Progenitor cell of endocrine pancreas (in vitro differentiated cells): ENCODE measurements at regions not wholly inside any gene's neighbourhood (a gene's known extent, or its start where the extent isn't known, plus 50 kb on each side); places are given as distances from the start of the nearest gene placed in this dataset.

Experiments used
- DNase-seq: peaks from one replicate; pipeline ENCODE4 v3.0.0; 2021; ENCODE audit warnings: low spot score; ENCODE audit not compliant: unreplicated experiment
- H3K27ac Mint-ChIP-seq: 2 replicates; pipeline ENCODE4 v1.8.0; 2021; ENCODE audit warnings: mild to moderate bottlenecking, moderate library complexity, mixed read lengths
- H3K27me3 Mint-ChIP-seq: 2 replicates; pipeline ENCODE4 v1.8.0; 2021; ENCODE audit warnings: mixed read lengths
- H3K36me3 Mint-ChIP-seq: 2 replicates; pipeline ENCODE4 v1.8.0; 2022; ENCODE audit warnings: mixed read lengths; ENCODE audit not compliant: insufficient read depth
- H3K4me1 Mint-ChIP-seq: 2 replicates; pipeline ENCODE4 v1.8.0; 2021; ENCODE audit warnings: low read depth, mixed read lengths
- H3K4me3 Mint-ChIP-seq: 2 replicates; pipeline ENCODE4 v1.8.0; 2021; ENCODE audit warnings: low read depth, mild to moderate bottlenecking, moderate library complexity, mixed read lengths
- H3K9me3 Mint-ChIP-seq: 2 replicates; pipeline ENCODE4 v1.8.0; 2021; ENCODE audit warnings: low read depth, mixed read lengths
- TF ChIP-seq, protein P1 (sequence below): fragments of 200-600 bp; sonication (generic); IDR thresholded peaks from one replicate; pipeline ENCODE4 v1.5.0; 2021; ENCODE audit warnings: antibody characterized with exemption, mild to moderate bottlenecking; ENCODE audit not compliant: unreplicated experiment

GRCh38 chr9:90972057-90972456 is 170.4 kb downstream of the SYK start:
- Mint-ChIP-seq H3K9me3 (no peaks in the 10 kb centered on the region), H3K4me1 (peaks cover 6% of the 10 kb centered on the region), H3K27ac (no peak overlapping the region), H3K4me3 (no peak overlapping the region), H3K27me3 (peaks cover 12% of the 10 kb centered on the region), H3K36me3 (no peaks in the 10 kb centered on the region)
- TF ChIP-seq, protein P1, sequence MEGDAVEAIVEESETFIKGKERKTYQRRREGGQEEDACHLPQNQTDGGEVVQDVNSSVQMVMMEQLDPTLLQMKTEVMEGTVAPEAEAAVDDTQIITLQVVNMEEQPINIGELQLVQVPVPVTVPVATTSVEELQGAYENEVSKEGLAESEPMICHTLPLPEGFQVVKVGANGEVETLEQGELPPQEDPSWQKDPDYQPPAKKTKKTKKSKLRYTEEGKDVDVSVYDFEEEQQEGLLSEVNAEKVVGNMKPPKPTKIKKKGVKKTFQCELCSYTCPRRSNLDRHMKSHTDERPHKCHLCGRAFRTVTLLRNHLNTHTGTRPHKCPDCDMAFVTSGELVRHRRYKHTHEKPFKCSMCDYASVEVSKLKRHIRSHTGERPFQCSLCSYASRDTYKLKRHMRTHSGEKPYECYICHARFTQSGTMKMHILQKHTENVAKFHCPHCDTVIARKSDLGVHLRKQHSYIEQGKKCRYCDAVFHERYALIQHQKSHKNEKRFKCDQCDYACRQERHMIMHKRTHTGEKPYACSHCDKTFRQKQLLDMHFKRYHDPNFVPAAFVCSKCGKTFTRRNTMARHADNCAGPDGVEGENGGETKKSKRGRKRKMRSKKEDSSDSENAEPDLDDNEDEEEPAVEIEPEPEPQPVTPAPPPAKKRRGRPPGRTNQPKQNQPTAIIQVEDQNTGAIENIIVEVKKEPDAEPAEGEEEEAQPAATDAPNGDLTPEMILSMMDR, result no peak
- no peak for DNase-seq

- Mint-ChIP-seq H3K27ac (no peak overlapping the region), H3K27me3 (peaks cover 13% of the 10 kb centered on the region), H3K4me1 (peaks cover 3% of the 10 kb centered on the region), H3K36me3 (no peaks in the 10 kb centered on the region), H3K9me3 (no peaks in the 10 kb centered on the region), H3K4me3 (no peak overlapping the region)
- TF ChIP-seq, protein P1, result no peak
- no peak for DNase-seq
Measured at GRCh38 chr9:90974016-90974415, 172.4 kb downstream of the SYK start.

DNA sequence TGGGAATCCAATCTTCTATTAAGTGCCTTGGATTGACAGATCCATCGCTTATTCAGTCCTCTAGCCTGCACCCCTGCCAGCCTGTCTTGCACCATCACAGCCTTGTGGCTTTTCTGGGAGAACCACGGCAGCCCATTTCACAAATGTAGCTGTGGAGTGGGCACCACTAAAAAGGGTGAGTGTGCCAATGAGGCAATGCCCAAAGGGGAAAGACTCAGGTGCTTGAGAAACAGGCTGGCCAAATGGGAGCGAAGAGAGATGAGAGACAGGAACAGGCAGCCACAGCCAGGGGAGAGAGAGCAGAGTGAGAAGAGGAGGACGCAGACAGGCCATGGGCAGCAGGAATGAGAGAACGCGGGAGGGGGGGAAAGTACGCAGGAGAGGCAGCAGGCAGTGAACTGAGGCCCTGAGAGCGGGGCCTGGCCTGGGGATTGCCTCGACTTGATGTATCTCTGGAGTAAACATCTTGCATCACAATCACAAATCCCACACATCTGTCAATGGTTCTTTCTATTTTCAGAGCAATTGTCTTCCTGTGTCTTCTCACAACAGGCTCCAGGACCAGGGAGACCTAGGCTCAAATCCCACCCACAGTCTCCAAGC is 173.1 kb downstream of the SYK start:
- no peak for DNase-seq
- H3K4me1 Mint-ChIP-seq, result peaks cover 8% of the 10 kb centered on the region
- H3K27me3 Mint-ChIP-seq, result peaks cover 18% of the 10 kb centered on the region
- H3K27ac Mint-ChIP-seq, result peak overlapping the region; percentile 12
- no peaks in the 10 kb centered on the region for H3K9me3 Mint-ChIP-seq
- TF ChIP-seq, protein P1, result no peak
- no peaks in the 10 kb centered on the region for H3K36me3 Mint-ChIP-seq
- H3K4me3 Mint-ChIP-seq, result no peak overlapping the region

- Mint-ChIP-seq H3K4me3 (no peak overlapping the region), H3K9me3 (no peaks in the 10 kb centered on the region)
Measured at GRCh38 chr9:90975781-90976538, 174.3 kb downstream of the SYK start.

DNA sequence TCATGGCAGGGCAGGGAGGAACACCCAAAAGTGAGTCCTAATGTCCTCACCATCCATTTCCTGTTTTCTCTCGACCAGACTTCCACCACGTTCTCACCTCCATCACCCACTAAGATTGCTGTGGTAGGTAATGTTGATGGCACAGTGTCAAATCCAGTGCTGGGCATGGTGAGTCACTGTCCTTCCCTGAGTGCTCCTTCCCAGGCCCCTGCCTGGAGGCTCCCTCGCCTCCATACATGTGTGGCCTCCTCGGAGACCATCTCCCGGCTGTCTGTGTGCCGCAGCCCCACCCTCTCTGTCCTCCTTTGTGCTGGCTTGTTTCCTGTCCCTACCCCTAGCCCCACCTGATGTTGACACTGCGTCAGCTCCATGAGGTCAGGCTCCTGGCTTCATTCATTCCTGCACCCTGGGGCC is 177.5 kb downstream of the SYK start:
- Mint-ChIP-seq H3K36me3 (no peaks in the 10 kb centered on the region), H3K4me3 (no peak overlapping the region), H3K4me1 (peaks cover 11% of the 10 kb centered on the region), H3K9me3 (no peaks in the 10 kb centered on the region), H3K27me3 (peaks cover 15% of the 10 kb centered on the region), H3K27ac (peak overlapping the region; percentile 21)
- TF ChIP-seq, protein P1, result no peak
- DNase-seq, result no peak

More at GRCh38 chr9:90975781-90976538, 174.3 kb downstream of the SYK start:
- Mint-ChIP-seq H3K36me3 (no peaks in the 10 kb centered on the region), H3K4me1 (peaks cover 11% of the 10 kb centered on the region), H3K27me3 (peaks cover 18% of the 10 kb centered on the region), H3K27ac (no peak overlapping the region)
- TF ChIP-seq, protein P1, result no peak
- no peak for DNase-seq
